ENCODE measurements at regions not wholly inside any gene's neighbourhood (a gene's known extent, or its start where the extent isn't known, plus 50 kb on each side); places are given as distances from the start of the nearest gene placed in this dataset.

DNA sequence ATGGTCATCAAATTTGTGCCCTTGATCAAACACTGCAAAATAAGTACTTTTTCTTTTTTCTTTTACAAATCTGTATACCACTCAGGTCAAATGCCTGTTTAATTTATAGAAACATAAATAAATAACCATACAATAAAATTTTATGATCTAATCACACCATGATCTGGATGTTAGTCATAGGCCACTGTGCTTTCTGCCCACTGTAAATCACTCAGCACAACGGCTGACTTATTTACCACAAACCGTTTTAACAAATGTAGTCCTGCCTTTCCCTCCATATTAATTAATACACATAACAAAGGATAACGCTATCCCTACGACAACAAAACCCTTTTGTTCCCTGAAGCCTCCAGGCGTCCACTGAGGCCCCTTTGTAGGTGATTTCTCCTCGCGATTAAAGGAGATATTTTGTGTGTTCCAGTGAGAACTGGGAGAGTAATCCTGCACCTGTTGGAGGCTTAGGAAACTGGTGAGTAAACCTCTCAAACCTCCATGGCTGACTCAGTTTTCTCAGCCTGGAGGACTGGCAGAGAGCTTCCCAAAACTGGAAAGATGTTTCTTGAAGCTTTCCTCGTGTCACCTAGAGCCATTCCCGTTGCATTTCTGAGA is 477.1 kb upstream of the SGCG start:
- no peak for DNase-seq

DNA sequence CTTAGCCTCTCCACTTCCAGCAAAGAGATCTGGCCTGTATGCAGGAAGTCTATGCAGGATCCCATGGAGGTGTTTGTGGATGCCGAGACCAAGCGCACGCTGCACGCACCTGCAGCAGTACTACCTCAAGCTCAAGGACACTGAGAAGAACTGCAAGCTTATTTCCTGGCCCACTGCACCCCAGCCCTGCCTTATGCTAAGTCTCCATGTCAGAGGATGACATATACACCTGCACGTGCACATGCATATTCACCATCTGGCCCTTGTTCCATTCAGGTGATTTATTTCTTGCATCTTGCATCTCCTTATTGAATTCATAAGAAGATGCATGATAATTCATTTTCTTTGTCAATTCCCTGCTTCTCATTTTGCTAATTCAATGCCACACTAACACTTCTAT is 472.8 kb upstream of the SGCG start:
- no peak for DNase-seq

DNA sequence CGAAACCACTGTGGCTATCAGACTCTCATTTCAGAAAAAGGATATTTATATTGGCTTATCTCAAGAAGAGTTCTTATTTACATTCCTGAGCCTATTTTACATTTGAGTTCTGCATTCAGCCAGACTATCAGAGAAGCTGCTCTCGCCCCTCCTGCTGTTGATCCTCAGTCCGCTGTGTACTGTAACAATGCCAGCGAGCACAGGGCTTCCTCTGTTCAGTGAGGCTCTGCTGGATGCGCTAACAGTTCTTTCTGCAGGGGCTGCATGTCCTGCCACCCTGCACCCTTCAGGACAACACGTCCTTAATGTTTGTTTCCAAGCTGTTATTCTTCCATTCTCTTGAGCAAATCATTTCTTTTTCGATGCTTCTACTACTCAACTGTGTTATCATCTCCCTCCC is 463.7 kb upstream of the SGCG start:
- DNase-seq: no peak

DNA sequence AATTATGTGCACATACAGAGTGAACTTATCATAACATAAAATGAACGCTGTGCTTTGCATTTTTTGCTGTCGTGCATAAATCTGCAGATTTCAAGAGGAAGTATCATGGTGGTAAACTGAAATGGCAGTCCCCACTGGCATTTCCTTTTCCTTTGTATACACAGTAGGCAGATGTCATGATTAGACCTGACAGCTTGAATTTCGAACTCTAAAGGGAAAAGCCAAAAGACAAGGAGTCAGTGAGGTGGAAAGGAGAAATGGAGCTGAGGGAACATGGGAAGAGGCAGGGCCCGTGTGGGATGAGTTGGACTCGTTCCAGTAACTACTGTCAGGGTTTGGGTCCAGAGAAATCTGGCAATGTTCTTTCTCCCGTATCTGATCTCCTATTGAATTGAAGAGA is 454.1 kb upstream of the SGCG start:
- no peak for DNase-seq

DNA sequence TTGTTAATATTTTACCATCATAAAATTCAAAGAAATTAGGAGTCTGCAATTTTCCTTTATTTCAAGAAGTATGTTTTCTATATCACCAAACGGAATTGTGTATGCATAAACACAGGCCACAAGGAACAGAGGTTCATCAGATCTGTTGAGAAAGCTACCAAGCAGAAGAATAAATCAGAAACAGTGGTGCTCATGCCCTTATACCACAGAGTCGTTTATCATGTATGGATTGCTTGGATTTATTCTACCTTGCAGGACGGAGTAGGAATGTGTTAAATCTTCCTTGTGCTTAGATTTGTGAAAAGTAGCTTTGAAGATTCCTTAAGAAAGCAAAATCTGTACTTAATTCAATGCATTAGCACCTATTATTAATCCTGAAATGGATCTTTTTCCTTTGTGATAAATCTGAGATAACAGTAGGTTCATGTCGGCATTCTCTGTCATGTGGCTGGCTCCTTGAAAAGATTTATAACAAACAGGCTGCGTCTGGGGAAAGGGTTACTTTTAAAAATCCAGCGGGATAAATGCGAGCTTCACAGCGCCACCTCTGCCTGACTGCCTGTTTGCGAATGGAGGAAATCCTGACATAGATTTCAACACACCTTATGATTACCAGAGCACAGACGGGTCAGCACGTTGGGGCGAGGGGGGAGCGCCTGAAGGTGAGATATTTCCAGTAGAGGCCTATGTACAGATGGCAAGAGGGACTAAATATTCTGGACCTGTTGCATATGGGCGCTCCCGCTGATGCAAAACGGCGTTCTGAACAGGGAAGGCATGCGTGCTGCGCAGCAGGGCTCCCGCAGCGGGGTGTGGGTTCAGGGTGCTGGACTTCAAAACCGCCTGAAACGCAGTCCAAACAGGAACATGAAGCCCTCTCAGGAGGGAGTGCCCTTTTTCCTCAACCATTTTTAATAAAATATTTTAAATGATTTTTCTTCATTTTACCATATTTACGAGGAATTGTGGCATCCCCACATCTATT is 445.5 kb upstream of the SGCG start:
- no peak for DNase-seq

DNA sequence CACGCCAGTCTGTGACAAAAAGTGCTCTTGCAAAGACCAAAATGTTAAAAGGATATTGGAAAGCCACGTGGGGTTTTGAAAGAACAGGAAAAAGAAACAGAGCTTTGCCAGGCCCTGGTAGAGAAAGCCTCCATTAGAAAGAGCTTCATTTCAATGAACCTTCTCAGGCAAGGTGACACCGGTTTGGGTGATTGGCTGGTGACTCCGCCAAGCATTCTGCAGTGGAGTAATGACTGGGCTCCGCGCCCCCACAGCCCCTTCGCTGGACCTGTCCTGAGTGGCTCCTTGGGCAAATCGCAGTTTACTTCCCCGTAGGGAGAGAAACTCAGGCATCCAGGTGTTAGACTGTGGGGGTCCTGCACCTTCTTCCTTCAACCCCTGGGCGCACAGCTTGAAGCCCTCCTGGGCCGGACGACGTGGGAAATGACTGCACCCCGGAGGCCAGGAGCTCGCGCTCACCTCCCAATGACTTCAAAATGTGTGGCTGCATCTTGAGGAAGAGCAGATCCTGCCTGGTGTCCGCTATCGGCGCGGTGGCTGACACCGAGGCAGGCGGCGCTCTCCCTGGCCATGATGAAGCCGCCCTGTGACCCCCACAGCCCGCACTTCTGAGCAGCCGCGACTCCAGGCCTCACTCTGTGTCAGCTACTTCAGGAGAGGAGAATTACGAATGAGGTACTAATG is 444.6 kb upstream of the SGCG start:
- DNase-seq: no peak

DNA sequence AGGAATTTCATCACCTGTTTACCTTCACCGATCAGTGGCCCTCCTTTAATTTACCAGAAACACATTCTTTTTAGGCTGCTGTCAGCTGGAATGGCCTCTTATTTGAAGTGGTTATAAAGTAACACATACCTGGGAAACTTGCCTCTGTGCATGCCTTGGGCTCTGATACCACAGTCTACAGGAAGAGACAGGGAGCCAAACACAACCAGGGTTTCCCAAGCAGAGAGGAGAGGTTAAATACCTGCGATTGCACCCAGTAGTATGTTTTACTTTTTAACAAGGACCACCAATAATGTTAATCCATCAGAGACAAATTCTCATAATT is 444.0 kb upstream of the SGCG start:
- DNase-seq: no peak

DNA sequence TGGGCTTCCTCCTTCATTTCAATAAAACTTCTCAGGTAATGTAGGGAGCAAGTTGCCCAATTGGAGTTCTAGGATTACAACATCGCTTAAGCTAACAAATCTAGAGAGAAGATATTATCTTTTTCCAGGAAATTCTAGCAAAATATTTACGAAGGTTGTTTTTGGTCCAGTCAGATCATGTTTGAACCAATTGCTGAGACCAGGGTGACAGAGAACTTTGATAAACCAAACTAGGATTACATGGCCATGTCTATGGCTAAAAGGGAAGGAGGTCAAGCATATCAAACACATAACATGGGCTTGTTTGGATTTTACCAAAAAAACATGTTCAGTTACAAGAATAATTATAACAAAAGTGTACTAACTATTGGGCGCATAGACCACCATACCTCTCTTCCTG is 442.4 kb upstream of the SGCG start:
- no peak for DNase-seq

DNA sequence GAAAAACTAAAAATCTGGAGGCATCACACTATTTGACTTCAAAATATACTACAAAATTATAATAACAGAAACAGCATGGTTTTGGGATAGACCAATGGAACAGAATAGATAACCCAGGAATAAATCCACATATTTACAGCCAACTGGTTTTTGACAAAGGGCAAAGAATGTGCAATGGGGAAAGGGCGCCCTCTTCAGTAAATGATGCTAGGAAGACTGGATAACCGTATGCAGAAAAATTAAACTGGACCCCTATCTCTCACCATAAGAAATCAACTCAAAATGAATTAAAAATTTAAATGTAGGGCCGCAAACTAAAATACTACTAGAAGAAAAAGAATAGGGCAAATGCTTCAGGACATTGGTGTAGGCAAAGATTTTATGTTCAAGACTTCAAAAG is 440.5 kb upstream of the SGCG start:
- DNase-seq: no peak

DNA sequence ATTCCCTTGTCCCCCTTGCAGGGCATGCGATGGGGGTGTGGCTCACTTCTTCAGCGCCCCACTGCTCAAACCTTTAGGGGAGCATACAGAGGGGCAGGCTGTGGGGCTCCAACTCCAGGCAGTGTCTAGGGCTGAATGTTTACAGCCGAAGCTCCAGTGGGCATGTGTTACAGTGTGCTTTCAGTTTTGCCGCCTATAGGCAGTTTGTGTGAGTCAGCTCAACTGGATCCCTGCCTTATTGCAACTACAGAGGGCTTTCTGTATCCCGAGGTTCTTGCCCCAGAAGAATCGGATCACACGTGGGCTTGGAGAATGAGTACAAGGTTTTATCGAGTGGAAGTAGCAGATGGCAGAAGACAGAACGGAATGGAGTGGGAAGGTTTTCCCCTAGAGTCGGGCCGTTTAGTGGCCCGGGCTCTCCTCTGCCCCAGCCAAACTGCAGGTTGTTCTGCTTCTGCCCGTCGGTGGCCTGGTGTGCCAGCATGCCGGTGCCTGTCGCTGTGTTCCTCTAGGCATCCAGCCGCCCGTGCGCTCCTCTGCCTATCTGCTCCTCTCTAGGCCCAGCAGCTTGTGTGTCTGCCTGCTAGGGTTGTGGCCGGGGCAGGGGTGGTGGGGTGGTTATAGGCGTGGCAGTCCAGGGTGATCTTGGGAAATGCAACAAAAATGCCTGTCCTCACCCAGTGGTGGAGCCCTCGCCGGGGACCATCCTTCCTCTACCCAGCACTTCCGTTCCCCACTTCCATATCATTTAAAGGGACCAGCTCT is 435.9 kb upstream of the SGCG start:
- DNase-seq: no peak

DNA sequence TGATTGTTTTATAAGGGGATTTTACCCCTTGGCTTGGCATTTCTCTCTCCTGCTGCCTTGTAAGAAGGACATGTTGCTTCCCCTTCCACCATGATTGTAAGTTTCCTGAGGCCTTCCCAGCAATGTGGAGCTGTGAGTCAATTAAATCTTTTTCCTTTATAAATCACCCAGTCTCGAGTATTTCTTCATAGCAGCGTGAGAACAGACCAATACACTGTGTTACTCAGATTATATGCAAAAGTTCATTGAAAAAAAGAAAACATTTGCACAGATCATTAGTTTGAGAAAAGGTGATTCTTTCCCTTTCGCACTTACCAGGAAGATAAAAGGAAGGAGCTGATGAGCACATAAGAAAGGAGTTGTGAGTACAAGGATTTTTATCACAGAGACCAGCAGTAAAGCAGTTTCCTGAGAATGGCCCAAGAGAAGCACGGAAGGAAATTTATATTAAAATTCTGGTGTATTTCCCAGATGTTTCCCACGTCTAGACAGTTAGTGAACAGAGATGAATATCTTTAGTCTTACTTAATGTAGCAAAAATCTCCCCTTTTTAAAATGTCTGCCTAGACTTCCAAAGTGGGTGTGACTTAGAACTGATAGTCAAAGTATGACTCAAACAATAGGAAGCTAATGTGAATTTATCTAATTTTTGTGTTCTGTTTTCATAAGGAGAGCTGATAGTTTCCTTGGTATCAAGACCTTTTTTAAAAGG is 431.8 kb upstream of the SGCG start:
- DNase-seq: no peak

DNA sequence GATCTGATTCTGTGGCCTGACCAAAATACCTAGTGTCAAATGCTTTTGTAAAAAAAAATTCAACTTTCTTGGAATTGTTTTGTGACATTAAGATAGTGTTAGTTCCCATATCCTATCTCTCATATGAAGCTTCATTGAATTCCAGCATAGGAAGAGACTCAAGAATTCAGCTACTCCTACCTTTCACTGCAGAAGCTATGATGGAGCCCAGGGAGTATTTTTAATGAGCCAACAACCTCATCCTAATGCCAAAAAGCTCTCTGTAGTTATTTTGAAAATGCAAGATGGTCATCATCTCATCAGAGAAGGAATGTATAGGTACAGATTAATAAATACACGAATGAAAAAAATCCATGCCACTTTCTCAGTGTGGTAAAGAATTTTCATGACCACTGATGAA is 431.2 kb upstream of the SGCG start:
- no peak for DNase-seq

DNA sequence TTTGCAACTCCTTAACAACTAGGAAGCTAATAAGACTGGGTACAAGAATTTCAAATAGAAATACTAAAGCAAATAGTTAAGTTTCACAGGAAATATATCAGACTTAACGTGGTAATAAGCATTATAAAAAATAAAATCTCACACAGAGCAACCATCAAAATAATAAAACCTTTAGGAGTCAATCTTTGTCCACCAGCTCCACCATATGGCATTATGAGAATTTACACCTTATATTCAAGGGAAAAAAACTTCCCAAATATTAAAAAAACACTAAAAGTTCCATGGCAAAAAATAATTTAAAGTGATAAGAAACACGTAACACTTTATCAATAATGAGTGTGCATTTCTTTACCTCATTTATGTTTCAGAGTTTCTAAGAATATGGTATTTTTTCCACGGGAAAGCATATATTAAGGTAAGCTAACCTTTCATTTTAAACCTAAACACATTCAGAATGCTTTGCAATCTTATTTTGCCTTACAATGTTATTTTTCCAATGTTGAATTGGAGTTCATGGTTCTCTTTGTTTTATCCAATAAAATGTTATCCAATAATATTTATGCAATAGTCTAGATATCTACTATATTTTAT is 423.2 kb upstream of the SGCG start:
- DNase-seq: no peak

DNA sequence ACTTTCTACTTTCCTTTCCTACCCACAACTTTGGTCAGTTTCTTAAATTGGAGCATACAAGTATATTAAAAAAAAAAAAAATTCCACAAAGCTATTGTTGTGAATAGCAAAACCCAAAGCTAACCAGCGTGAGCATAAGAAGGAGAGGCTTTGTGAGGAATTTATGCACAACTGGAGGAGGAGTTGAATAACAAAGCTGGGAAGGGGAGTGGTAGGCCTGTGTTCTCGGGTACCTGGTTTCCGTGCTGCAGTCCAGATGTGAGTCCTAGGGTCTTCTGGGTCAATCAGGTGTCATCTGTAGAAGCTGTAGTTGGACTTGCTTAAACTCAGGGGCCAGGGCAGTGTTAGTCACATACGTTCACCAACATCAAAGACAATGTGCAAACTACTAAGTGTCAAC is 422.5 kb upstream of the SGCG start:
- no peak for DNase-seq

DNA sequence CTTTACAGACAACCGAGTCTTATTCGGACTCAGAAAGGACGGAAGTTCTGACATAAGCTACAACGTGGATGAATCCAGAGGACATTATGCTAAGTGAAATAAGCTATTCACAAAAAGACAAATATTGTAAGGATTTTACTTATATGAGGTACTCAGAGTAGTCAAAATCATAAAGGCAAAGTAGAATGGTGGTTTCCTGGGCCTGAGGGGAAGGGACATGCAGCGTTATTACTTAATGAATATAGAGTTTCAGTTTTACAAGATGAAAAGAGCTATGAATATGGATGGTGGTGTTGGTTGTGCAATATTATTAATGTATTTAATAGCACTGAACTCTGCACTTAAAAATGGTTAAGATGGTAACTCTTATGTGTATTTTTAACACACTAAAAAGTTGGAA is 419.1 kb upstream of the SGCG start:
- DNase-seq: no peak

DNA sequence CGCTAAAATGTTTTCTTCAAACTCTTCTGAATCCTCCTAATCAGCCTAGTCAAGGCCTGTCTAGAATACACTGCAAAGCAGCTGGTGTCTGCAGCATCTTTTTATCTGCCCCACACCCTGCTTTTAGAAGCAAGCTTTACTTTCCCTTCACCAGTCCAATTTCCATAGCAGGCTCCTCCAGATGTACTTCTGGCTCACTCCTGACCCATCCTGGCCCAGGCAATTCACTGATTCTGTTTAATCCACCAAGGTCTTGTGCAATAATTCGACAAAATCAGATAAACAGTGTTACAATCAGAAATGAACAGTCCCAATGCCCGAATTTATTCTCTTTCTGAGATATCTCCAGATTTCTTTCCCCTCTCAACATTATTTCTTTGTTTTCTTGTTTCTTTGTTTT is 415.2 kb upstream of the SGCG start:
- DNase-seq: no peak

DNA sequence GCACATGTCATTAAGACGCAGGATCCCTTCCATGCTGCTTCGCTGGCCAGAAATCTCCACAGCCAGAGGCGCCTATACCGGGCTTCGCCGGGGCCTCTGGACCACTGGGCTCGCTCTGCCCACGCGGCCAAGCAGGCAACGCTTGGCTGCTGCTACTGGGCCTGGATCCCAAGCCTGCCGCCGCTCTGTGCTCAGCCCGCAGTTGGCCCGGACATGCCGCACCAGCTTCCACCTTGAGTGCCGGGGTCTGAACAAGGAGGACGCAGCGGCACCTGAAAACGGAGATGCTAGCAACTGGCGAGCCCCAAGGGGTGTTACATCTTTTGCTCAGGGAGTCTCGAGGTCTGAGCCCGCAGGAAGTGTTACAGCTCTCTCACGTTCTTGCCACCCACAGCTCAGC is 409.9 kb upstream of the SGCG start:
- no peak for DNase-seq

DNA sequence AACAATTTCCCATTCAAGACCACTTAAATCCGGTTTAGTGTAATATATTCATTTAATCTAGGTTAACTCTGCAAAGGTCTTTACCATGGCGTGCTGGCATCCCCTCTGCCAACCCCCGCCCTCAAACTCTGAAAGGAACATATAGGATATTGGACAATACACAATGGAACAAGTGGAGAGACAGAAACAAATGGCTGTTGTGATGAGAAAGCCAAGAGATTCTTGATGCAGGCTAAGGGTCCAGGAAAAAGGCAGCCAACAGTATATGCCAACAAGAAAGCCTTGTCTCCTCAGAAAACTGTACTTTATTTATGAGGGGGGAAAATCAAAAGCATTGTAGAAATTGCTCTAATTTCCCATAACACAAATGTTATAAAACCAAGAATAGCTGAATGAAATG is 407.3 kb upstream of the SGCG start:
- DNase-seq: no peak

DNA sequence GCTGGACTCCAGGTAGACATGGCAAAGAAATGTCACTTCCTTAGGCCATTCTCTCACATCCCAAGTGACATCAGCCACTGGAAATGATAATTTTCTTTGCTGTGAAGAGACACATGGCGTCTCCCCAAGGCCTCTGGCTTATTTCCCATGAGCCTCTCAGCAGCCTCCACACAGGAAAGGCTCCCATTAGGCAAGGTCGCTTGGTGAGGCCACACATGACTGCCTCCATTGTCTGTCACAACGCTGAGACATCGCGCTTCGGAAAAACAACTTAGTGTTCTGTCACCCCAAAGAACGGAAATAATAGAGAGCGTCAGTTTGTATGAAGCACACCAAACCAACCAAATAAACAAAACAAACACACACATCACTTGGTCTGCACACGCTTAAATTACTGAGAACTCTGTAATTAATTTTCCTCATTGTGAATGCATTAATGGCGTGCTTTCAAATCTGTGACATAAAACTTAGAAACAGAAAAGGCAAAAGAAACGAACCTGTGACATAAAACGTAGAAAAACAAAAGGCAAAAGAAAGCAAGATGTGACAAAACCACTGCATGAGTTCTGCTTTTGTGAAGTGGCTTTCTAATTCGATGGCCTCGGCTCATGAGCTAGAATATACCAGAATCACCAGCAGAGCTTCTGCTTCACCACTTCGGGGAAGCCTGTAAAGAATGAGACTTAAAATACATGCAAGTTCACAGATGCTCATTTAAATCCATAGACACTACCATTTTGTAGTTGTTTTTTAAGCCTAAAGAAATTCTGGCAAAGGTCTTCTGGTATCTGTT is 404.2 kb upstream of the SGCG start:
- DNase-seq: no peak

DNA sequence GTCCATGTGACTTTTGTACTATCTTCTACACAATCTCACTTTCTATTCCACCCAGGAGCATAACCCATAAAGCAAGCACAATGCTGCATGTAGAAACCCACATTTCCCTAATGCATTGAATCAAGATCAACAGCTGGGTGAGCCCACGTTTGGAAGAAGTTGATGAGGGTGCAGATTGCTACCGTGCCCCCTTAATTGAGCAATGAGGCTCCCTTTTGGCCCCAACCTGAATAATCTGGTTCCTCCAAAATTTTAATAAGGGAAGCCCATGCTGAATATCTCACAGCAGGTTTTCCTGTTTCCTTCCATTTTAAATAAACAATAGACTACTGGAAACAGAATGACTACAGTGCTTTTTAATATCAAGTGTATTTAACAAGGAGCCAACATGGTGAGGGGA is 403.6 kb upstream of the SGCG start:
- DNase-seq: no peak

DNA sequence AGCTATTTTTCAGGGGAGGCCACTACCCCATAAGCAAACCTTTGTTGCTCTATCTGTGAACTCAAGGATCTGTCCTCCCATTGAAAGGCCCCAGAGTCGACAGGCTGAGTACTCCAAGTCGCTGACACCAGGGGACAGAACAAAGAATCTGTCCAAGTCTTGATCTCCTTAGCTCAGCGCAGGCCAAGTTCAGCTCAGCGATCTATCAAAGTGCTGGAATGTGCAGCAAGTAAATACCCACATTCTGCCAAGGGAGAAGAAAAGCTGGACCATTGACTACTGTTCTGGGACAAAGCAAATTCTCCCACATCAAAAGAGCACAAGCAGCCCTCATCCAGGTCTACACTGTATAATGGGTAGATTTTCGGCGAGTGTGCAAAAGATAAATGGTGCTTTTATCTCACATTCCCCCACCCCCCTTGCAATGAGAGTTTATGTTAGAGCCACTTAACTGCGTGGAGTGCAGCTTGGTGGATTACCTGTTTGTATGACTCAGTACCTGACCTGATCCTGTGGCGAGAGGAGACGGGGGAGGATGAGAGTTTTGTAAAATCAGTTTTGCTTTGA is 391.7 kb upstream of the SGCG start:
- DNase-seq: no peak
